Body of pancreas (tissue), 4 donors: ENCODE measurements at regions not wholly inside any gene's neighbourhood (a gene's known extent, or its start where the extent isn't known, plus 50 kb on each side); places are given as distances from the start of the nearest gene placed in this dataset.

Experiments
- CTCF ChIP-seq, 7 experiments: fragments of 450-650 bp in 4 of 7; fragments of 200-600 bp in 3 of 7; sonication (generic) in 3 of 7; IDR thresholded peaks; one replicate each; pipeline ENCODE4 v1.5.1; 2016 to 2019; ENCODE audit warnings: antibody characterized with exemption in 7 of 7
- POLR2A ChIP-seq, 3 donors: fragments of 450-650 bp; IDR thresholded peaks; one replicate each; pipeline ENCODE4 v1.6.1; 2016; ENCODE audit warnings: antibody characterized with exemption in 3 of 3, mild to moderate bottlenecking in 2 of 3

- TF ChIP-seq CTCF (IDR thresholded peaks at IDR 0.05), result no peak
- TF ChIP-seq POLR2A (IDR thresholded peaks at IDR 0.05), result no peak
Observed at GRCh38 chr3:28780480-28780879, 431.9 kb upstream of the AZI2 start.
